H9 (cell line): ENCODE measurements at regions not wholly inside any gene's neighbourhood (a gene's known extent, or its start where the extent isn't known, plus 50 kb on each side); places are given as distances from the start of the nearest gene placed in this dataset.

Experiments
- DNase-seq: peaks from one replicate; pipeline ENCODE4 v3.0.0-alpha.2; 2017
- H2AFZ ChIP-seq: one replicate; pipeline ENCODE4 v1.6.1; 2013; ENCODE audit warnings: mild to moderate bottlenecking, low read length, control low read depth, moderate library complexity
- H2AK5ac ChIP-seq: 2 replicates; pipeline ENCODE4 v1.6.1; 2013; ENCODE audit warnings: low read length, control low read depth, mixed read lengths; ENCODE audit not compliant: insufficient read length
- H2BK120ac ChIP-seq: one replicate; pipeline ENCODE4 v1.6.1; 2013; ENCODE audit warnings: low read depth, mild to moderate bottlenecking, low read length, control low read depth, inconsistent platforms; ENCODE audit not compliant: poor library complexity, severe bottlenecking
- H2BK12ac ChIP-seq: 2 replicates; pipeline ENCODE4 v1.6.1; 2013; ENCODE audit warnings: low read length, control low read depth, mixed read lengths, low read depth; ENCODE audit not compliant: insufficient read length
- H2BK15ac ChIP-seq: 2 replicates; pipeline ENCODE4 v1.6.1; 2013; ENCODE audit warnings: low read depth, low read length, control low read depth
- H2BK20ac ChIP-seq: one replicate; pipeline ENCODE4 v1.6.1; 2013; ENCODE audit warnings: low read depth, mild to moderate bottlenecking, low read length, control low read depth, inconsistent platforms; ENCODE audit not compliant: poor library complexity, severe bottlenecking
- H2BK5ac ChIP-seq: 2 replicates; pipeline ENCODE4 v1.6.1; 2013; ENCODE audit warnings: low read length, control low read depth, mixed read lengths; ENCODE audit not compliant: insufficient read length
- H3K14ac ChIP-seq: 2 replicates; pipeline ENCODE4 v1.6.1; 2013; ENCODE audit warnings: low read length, control low read depth; ENCODE audit not compliant: insufficient read depth
- H3K18ac ChIP-seq: 2 replicates; pipeline ENCODE4 v1.6.1; 2013; ENCODE audit warnings: low read depth, mild to moderate bottlenecking, mixed read lengths, low read length, control low read depth; ENCODE audit not compliant: insufficient read length
- H3K23ac ChIP-seq: 2 replicates; pipeline ENCODE4 v1.6.1; 2013; ENCODE audit warnings: low read length, control low read depth, mixed read lengths, low read depth; ENCODE audit not compliant: insufficient read length
- H3K23me2 ChIP-seq: 2 replicates; pipeline ENCODE4 v1.6.1; 2013; ENCODE audit warnings: low read depth, mild to moderate bottlenecking, mixed read lengths, low read length, control low read depth; ENCODE audit not compliant: insufficient read length, poor library complexity, severe bottlenecking
- H3K27ac ChIP-seq: 2 replicates; pipeline ENCODE4 v1.5.1; 2013; ENCODE audit warnings: low read length, control low read depth, mixed read lengths, low read depth; ENCODE audit not compliant: insufficient read length
- H3K27me3 ChIP-seq: 2 replicates; pipeline ENCODE4 v1.6.1; 2013; ENCODE audit warnings: low read length, control low read depth, inconsistent platforms; ENCODE audit not compliant: insufficient read depth
- H3K4ac ChIP-seq: 2 replicates; pipeline ENCODE4 v1.6.1; 2013; ENCODE audit warnings: low read depth, mild to moderate bottlenecking, control low read depth, inconsistent platforms, low read length, moderate library complexity
- H3K4me1 ChIP-seq: 2 replicates; pipeline ENCODE4 v1.6.1; 2013; ENCODE audit warnings: low read length, control low read depth, inconsistent platforms; ENCODE audit not compliant: insufficient read depth
- H3K4me2 ChIP-seq: 2 replicates; pipeline ENCODE4 v1.6.1; 2013; ENCODE audit warnings: low read length, control low read depth, mixed read lengths; ENCODE audit not compliant: insufficient read length, insufficient read depth
- H3K56ac ChIP-seq: 2 replicates; pipeline ENCODE4 v1.6.1; 2013; ENCODE audit warnings: low read depth, mild to moderate bottlenecking, mixed read lengths, low read length, control low read depth; ENCODE audit not compliant: insufficient read length
- H3K79me1 ChIP-seq: 2 replicates; pipeline ENCODE4 v1.6.1; 2013; ENCODE audit warnings: low read depth, mild to moderate bottlenecking, moderate library complexity, low read length, control low read depth, inconsistent platforms; ENCODE audit not compliant: insufficient read depth, poor library complexity, severe bottlenecking
- H3K79me2 ChIP-seq: 2 replicates; pipeline ENCODE4 v1.6.1; 2013; ENCODE audit warnings: low read length, control low read depth, inconsistent platforms; ENCODE audit not compliant: insufficient read depth
- H3K9ac ChIP-seq: 2 replicates; pipeline ENCODE4 v1.6.1; 2013; ENCODE audit warnings: low read length, control low read depth, mixed read lengths; ENCODE audit not compliant: insufficient read length; ENCODE audit errors: extremely low read depth
- H3K9me3 ChIP-seq: one replicate; pipeline ENCODE4 v1.6.1; 2013; ENCODE audit warnings: low read depth, low read length, inconsistent platforms; ENCODE audit not compliant: control insufficient read depth
- H3T11ph ChIP-seq: one replicate; pipeline ENCODE4 v1.6.1; 2013; ENCODE audit warnings: mild to moderate bottlenecking, low read length, control low read depth, inconsistent platforms
- H4K20me1 ChIP-seq: one replicate; pipeline ENCODE4 v1.6.1; 2013; ENCODE audit not compliant: control insufficient read depth, insufficient read length, insufficient read depth
- H4K5ac ChIP-seq: 2 replicates; pipeline ENCODE4 v1.6.1; 2013; ENCODE audit warnings: low read depth, mild to moderate bottlenecking, mixed read lengths, low read length, control low read depth; ENCODE audit not compliant: insufficient read length
- H4K8ac ChIP-seq: replicated peaks from 2 replicates; pipeline ENCODE4 v1.6.1; 2013; ENCODE audit warnings: low read length, control low read depth, mixed read lengths, low read depth; ENCODE audit not compliant: insufficient read length
- H4K91ac ChIP-seq: 2 replicates; pipeline ENCODE4 v1.6.1; 2013; ENCODE audit warnings: low read depth, mild to moderate bottlenecking, moderate library complexity, mixed read lengths, low read length, control low read depth; ENCODE audit not compliant: insufficient read length
- H3K27ac Mint-ChIP-seq, 3 experiments: 2 replicates in 2 of 3; 3 replicates in 1 of 3; pipeline ENCODE4 v1.8.0; 2020 to 2021; ENCODE audit warnings: mixed read lengths in 3 of 3, mild to moderate bottlenecking in 1 of 3, moderate library complexity in 1 of 3
- H3K27me3 Mint-ChIP-seq: 2 replicates; pipeline ENCODE4 v1.8.0; 2021; ENCODE audit warnings: low read depth, mild to moderate bottlenecking, moderate library complexity, mixed read lengths
- H3K36me3 Mint-ChIP-seq, 3 experiments: 2 replicates in 2 of 3; 3 replicates in 1 of 3; pipeline ENCODE4 v1.8.0; 2020 to 2021; ENCODE audit warnings: low read depth in 3 of 3, mixed read lengths in 3 of 3; ENCODE audit not compliant: insufficient read depth in 1 of 3
- H3K4me1 Mint-ChIP-seq, 2 experiments: 2 replicates each; pipeline ENCODE4 v1.8.0; 2020; ENCODE audit warnings: mixed read lengths in 2 of 2
- H3K4me3 Mint-ChIP-seq, 2 experiments: 2 replicates in 1 of 2; 3 replicates in 1 of 2; pipeline ENCODE4 v1.8.0; 2020 to 2021; ENCODE audit warnings: mild to moderate bottlenecking in 2 of 2, mixed read lengths in 2 of 2, moderate library complexity in 1 of 2
- H3K9me3 Mint-ChIP-seq, 2 experiments: 2 replicates in 1 of 2; 3 replicates in 1 of 2; pipeline ENCODE4 v1.8.0; 2020; ENCODE audit warnings: mild to moderate bottlenecking in 2 of 2, mixed read lengths in 2 of 2, moderate library complexity in 1 of 2
- CTCF ChIP-seq: fragments of 200-600 bp; sonication (generic); conservative IDR thresholded peaks from 3 replicates; pipeline ENCODE4 v1.8.0; 2021; ENCODE audit warnings: antibody characterized with exemption, mild to moderate bottlenecking
- WGBS: extraction: QIAGEN DNeasy Blood & Tissue Kit; methylation state at CpG from one replicate; pipeline ENCODE4 v1.1.7; 2013; ENCODE audit warnings: missing lambda C conversion rate, low lambda C conversion rate, mixed read lengths; ENCODE audit not compliant: insufficient read length; ENCODE audit errors: extremely low coverage; 5-methylcytosine and 5-hydroxymethylcytosine counted together

GRCh38 chr13:78376033-78376432, 227.3 kb downstream of the POU4F1 start:
- no peak overlapping the region for H3K4me2 ChIP-seq
- Mint-ChIP-seq H3K9me3 (no peaks in the 10 kb centered on the region), H3K4me1 (no peaks in the 10 kb centered on the region), H3K36me3 (no peaks in the 10 kb centered on the region), H3K27me3 (0 out of 2 replicates have a peak, but pooled peaks cover 3% of the 10 kb centered on the region), H3K4me3 (no peak overlapping the region), H3K27ac (no peak overlapping the region)
- no peak overlapping the region for H4K91ac ChIP-seq
- H3K4me1 ChIP-seq, result no peaks in the 10 kb centered on the region
- H2BK5ac ChIP-seq, result no peak overlapping the region
- H3K27me3 ChIP-seq, result no peaks in the 10 kb centered on the region
- H3T11ph ChIP-seq, result no peak overlapping the region
- H2BK20ac ChIP-seq, result no peak overlapping the region
- DNase-seq, result no peak
- H3K18ac ChIP-seq, result no peak overlapping the region
- H2BK15ac ChIP-seq, result no peak overlapping the region
- no peak overlapping the region for H2AFZ ChIP-seq
- no peak overlapping the region for H2AK5ac ChIP-seq
- no peaks in the 10 kb centered on the region for H3K79me1 ChIP-seq
- H3K9ac ChIP-seq, result no peak overlapping the region
- no peaks in the 10 kb centered on the region for H3K9me3 ChIP-seq
- H3K23me2 ChIP-seq, result no peaks in the 10 kb centered on the region
- H3K56ac ChIP-seq, result no peak overlapping the region
- no peaks in the 10 kb centered on the region for H4K20me1 ChIP-seq
- H4K8ac ChIP-seq, result no peak overlapping the region
- H4K5ac ChIP-seq, result no peak overlapping the region
- H3K4ac ChIP-seq, result no peak overlapping the region
- H3K79me2 ChIP-seq, result no peaks in the 10 kb centered on the region
- no peak overlapping the region for H3K27ac ChIP-seq
- H2BK12ac ChIP-seq, result no peak overlapping the region
- no peak overlapping the region for H3K14ac ChIP-seq
- H2BK120ac ChIP-seq, result no peak overlapping the region
- TF ChIP-seq CTCF, result no peak
- WGBS, result no CpG with 5 or more reads among the region's 2 CpGs
- no peak overlapping the region for H3K23ac ChIP-seq
